ENCODE measurements at regions not wholly inside any gene's neighbourhood (a gene's known extent, or its start where the extent isn't known, plus 50 kb on each side); places are given as distances from the start of the nearest gene placed in this dataset.

GRCh38 chrX:121921258-121921657 lies 873.8 kb downstream of the GLUD2 start:
- TF ChIP-seq CTCF (tag by site-specific recombination; IDR thresholded peaks at IDR 0.05): no peak
- TF ChIP-seq BCL11A (tag by site-specific recombination; IDR thresholded peaks at IDR 0.05; ENCODE audit: low read depth): no peak
- no peak for TF ChIP-seq YY1 (tag by site-specific recombination; IDR thresholded peaks at IDR 0.05)
- no peak for TF ChIP-seq ZNF18 (tag by site-specific recombination; IDR thresholded peaks at IDR 0.05)
- TF ChIP-seq MYNN (tag by site-specific recombination; IDR thresholded peaks at IDR 0.05; ENCODE audit: borderline replicate concordance): no peak
- TF ChIP-seq ZNF639 (tag by site-specific recombination; IDR thresholded peaks at IDR 0.05): no peak
